GM12891 (cell line): ENCODE measurements at regions not wholly inside any gene's neighbourhood (a gene's known extent, or its start where the extent isn't known, plus 50 kb on each side); places are given as distances from the start of the nearest gene placed in this dataset.

ENCODE experiments used
- POLR2A ChIP-seq: IDR thresholded peaks from 2 replicates; pipeline ENCODE4 v1.6.1; 2011; ENCODE audit warnings: low read depth, low read length, control low read depth
- POLR2AphosphoS5 ChIP-seq: IDR thresholded peaks from 2 replicates; pipeline ENCODE4 v1.6.1; 2011; ENCODE audit warnings: low read depth, low read length, control low read depth
- SPI1 ChIP-seq: IDR thresholded peaks from 2 replicates; pipeline ENCODE4 v1.6.1; 2011; ENCODE audit warnings: low read depth, low read length, control low read depth
- TAF1 ChIP-seq: IDR thresholded peaks from 2 replicates; pipeline ENCODE4 v1.6.1; 2011; ENCODE audit warnings: low read depth, low read length, control low read depth

- TF ChIP-seq POLR2A (no peak), POLR2AphosphoS5 (no peak), SPI1 (no peak), TAF1 (no peak)
These were observed 115.7 kb downstream of the CENPF start for GRCh38 chr1:214718724-214719123.
